GM19372 (cell line): ENCODE measurements at regions not wholly inside any gene's neighbourhood (a gene's known extent, or its start where the extent isn't known, plus 50 kb on each side); places are given as distances from the start of the nearest gene placed in this dataset.
"Not testable (repeated sequence)": the region's sequence is repeated elsewhere in the genome, so short reads cannot be mapped to it uniquely, and the experiment has no call there.

ENCODE experiments used
- ATAC-seq: cut with Tn5 transposase; IDR thresholded peaks from one replicate; pipeline ENCODE4 v1.9.1; 2021; ENCODE audit warnings: mild to moderate bottlenecking, low read depth, moderate library complexity; ENCODE audit not compliant: unreplicated experiment

DNA sequence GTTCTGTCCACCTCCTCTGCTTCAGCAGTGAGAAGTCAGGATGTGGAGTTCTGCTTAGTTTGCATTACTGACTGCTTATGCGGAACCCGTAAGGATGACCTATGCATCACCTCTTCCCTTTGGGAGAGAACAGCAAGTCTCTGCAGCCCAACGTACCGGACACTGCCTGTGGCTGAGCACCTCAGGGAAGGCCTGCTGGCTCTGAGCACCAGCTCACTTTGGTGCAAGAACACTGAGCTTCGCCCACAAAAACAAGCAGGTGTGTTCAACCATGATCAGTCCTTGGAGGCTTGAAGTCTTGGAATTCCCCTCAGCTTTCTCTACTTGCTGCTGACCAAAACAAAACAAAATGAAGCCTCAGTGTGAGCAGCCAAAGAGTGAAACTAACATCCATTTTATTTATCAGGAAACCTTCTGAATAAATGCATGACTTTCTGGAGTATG is 52.7 kb upstream of the NCK2 start:
- peak; percentile 91 for ATAC-seq

DNA sequence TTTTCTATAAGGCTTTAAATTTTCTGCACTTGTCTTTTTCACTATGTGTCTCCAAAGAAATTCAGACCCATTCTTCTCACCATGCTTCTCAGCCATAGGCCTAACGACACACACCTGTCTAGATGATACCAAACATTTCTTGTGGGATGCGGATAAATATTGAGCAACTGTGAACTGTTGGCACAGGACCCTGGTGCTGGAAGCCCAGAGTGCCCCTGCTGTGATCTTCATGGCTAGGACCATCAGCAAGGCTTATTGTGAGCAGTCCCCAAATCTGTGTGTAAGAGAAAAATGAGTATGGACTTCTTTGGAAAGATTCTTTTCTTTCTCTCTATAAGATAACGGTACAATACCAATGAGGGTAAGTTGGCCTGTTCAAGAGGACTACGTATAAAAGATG is 54.1 kb upstream of the NCK2 start:
- ATAC-seq = no peak

DNA sequence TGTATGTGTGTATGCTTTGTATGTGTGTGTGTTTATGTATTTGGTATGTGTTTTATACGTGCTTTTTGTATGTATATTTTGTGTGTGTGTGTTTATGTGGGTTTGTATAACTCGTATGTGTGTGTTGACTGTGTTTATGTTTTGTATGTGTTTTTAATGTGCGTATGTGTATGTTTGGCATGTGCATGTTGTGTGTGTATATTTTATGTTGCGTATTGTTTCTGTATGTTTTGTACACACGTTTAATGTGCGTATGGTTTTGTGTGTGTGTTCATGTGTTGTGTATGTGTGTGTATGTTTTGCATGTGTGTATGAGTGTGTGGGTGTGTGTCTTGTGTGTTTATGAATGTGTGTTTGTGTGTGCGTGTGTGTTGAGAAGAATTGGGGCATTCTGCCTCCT is 55.2 kb upstream of the NCK2 start:
- ATAC-seq = no peak

DNA sequence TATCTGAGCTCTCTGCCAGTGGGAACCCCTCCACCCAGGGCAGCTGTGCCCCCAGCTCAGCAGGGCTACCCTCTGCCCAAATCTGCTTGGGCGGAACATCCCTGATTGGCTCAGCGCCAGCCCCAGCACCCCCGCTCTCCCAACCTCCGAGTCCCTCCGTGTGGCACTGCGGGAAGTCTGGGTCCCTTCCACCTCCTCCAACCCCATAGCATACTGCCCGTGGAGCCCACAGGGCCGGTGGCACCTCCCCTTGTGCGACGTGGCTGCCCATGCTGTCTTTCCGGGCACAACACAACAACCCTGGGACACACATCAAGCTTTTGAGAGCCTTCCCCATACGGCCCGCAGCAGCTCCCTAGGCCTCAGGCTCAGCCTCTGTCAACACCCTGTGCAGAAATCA is 55.8 kb upstream of the NCK2 start:
- ATAC-seq = no peak

DNA sequence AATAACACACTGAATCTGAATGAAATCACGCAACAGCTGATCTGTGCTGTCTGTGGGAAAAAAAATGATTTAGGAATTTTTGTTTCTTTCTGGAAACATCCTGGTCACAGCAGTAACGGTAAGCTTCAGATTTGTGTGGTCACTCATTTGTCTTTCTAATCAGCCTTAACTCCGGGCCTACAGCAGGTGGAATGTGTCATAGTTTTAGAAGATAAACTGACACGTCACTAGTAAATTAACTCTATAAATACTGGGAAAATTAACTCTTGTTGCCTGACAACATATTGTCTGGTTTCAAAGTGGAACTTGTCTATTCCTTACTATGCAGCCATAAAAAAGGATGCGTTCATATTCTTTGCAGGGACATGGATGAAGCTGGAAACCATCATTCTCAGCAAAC is 58.1 kb upstream of the NCK2 start:
- no peak for ATAC-seq

DNA sequence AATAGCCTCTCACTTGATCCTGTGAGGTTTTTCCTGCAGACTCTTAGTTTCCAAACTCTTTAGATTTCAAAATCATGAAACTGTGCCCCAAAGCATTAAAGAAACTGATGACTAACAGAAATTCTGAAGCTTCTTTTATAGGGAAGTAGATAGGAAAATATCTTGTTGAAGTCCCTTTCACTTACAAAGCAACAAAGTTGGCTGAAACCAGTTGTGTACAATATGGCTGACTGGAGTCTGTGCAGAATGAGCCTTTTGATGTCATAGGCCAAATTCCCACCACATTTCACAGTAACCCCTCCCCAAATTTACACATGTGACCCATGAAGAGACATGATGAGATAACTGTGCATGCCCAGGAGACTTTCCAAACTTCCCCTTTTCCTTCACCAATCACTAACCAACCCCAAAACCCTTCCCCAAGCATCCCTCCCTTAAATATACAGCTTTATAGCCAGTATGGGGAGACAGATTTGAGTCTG is 61.7 kb upstream of the NCK2 start:
- ATAC-seq = no peak

DNA sequence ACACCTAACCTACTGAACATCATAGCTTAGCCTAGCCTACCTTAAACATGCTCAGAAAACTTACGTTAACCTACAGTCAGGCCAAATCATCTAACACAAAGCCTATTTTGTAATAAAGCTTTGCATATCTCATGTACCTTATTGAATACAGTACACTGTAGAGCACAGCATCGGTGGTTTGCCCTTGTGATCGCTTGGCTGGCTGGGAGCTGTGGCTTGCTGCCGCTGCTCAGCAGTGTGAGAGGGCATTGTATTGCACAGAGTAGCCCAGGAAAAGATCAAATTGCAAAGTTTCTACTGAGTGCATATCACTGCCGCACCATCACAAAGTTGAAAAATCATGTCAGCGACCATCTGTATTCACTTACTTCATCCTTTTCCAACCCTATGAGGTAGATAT is 62.3 kb upstream of the NCK2 start:
- no peak for ATAC-seq

DNA sequence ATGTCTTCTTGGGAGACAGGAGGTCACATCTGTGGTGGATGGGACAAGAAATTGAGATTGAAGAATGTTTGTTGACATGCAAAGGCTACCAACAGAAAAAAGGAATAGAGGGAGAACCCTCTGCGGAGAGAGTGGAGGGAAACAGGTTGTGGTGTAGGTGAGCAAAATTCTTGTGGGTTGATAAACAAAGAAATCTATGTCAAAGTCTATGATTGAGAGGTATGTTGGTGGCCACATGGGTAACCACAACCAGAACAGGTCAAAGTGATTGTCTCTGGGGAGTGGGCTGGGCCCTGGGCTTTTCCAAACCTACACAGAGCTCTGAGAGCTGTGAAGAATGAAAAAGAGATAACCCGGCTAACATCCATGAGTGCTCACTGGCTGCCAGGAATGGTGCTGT is 62.8 kb upstream of the NCK2 start:
- no peak for ATAC-seq

DNA sequence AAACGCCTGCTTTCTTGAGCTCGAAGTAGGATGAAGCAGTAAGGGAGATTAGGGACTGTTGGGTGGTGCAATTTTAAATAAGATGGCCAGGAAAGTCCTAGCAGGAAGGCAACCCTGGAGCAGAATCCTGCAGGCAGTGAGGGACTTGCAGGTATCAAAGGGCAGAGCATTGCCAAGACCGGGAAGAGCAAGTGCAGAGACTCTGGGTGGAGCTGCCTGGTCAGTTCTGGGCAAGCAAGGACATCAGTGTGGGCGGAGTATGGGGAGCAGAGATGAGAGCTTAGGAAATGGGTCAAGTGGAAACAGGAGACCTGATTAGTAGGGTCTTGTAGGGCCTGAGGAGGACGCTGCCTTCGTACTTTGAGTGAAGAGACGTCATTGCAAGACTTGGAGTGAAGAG is 64.4 kb upstream of the NCK2 start:
- no peak for ATAC-seq

DNA sequence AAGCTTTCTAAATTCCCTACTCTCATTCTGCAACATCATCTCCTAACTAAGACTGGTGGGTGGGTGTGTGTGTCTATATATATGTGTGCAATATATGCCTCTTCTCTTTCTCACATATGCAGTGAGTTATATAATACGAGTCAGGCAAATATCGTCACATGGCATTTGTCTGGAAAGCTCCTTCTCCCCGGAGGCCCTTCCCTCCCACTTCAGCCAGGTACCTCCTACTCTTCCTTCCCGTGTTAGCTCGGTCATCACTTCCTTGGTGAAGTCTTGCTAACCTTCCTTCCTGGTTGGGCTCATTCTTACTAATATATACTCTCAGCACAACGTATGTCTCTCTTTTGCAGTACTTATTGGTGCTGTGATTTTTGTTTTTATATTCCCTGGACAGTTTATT is 66.4 kb upstream of the NCK2 start:
- no peak for ATAC-seq

DNA sequence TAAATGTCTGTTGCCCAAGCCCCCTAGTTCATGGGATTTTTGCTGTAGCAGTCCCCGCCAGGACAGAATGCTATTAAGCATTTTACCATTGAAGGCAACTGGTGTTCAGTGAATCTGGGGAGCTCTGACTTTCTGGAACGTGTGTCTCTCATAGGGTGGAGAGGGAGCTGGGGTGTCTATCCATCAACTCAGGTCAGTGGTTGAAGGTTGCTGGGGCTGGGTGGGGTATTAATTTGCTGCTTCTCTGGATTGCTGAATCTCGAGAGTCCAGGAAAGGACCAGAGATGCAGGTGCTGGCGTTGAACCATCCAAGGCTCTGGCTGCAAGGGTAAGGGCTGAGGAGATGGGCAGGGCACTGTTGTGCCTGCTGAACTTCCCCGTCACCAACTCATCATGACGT is 66.8 kb upstream of the NCK2 start:
- no peak for ATAC-seq

DNA sequence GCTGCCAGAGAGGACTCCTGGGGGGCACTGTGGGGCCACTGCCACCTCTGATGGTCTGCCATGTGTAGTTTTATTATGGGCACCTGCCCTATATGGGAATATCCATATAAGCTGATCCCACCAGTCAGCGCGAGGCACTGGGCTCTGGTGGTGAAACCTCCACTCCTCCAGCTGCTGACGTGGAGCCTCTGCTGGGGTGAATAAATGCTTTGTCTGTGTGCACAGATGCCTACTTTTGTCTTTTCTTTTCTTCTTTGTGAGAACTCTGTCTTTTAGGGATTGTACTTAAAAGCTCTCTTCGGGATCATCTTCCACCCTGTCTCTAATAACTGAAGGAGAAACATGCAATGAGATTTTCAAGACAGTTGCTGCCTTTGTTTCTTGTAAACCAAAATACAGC is 68.9 kb upstream of the NCK2 start:
- ATAC-seq = no peak

DNA sequence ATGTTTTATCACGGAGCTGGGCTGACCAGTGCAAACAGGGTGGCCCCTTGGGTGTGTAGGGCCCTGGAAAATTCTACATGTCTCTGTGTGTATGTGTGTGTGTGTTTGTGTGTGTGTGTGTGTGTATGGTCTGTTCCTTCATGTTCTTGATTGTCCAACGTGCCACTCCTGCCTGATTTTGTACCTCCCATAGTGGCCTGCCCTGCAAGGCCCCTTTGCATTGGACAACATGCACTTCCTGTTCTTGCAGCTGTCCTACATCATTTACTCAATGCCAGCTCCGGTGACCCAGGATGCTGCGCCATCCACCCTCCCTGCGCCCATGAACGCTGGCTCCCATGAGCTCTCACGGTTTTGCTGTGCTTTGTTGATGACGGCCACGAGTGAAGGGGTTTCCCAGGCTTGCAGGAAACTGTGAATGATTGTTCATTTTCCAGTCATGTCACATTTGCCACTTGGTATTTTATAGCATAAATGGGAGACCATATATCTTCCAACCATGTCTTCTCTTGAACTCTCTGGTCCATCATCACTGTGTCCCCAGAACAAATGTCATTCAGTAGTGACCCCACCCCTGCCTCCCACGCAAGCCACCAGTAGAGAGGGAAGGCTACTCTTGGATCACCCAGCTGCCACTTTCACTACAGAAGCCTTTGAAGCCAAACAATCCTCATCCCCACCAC is 69.7 kb upstream of the NCK2 start:
- no peak for ATAC-seq

DNA sequence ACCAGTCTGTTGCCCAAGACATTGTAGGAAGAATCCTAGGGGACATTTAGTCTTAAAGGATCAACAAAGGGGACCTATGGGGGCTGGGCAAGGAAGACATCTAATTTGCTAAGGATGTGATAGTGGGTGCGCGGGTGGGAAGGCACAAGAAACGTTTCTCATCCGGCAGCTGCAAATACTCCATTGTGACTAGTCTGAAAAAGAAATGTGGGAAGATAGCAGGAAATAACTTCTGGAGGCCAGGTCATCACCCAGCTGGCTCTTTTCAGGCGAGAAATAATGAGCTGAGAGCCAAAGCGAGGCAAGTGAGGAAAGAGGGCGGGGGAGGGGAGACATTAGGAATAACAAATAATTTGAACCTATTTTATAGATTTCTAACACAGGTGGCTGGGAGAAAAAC is 70.3 kb upstream of the NCK2 start:
- ATAC-seq = no peak

DNA sequence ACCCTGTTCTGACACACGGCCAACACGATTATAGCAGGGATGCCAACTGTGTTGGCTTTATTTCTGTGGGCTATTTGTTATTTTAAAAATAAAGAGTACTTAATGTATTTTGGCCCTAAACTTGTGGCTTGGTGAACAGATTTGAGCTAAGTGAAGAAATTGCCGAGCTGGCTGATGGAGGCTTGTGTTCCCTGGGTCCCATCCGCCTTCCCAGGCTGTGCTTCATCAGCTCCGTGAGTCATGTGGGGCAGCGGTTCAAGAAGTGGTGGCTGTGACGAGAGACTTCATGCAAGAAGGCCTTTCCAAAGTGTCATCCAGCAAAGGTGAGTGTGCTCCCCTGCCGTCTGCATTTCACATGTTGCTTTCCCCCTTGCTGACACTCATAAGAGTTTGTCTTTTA is 73.6 kb upstream of the NCK2 start:
- ATAC-seq = no peak

DNA sequence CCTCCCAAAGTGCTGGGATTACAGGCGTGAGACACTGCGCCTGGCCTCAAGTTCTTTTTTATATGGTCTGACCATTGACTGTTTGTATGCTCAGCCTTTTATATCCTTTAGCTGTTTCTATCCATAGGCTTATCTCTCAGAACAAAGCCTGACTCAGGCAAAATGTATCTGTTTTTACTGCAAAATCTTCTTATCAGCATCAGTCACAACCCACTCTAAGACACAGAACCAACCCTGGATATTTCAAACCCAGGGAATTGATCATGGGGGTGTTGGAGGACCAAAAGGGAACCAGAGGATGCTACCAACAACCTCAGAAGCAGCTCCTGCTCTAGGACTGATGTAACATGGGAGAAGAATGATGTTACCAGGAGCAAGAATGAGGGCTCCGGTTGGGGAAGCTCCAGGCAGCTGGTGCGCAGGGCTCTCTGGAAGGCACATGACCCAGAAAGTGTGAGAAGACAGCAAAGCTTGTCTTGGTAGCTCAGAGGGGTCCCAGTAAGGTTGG is 75.3 kb upstream of the NCK2 start:
- no peak for ATAC-seq

DNA sequence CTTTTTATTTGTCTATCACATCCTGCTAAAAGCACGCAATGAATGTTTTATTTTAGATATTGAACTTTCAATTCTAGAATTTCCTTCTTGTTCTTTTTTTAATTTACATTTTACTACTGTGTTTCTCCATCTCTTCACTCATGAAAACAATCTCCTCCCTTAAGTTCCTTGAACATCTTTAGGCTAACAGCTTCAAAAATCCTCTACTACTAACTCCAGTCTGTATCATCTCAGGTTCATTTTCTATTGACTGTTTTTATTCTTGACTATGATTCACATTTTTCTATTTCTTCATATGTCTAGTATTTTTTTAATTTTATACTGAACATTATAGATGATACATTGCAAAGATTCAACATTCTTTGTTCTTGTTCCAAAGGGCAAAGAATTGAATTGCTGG is 79.2 kb upstream of the NCK2 start:
- ATAC-seq = no peak

DNA sequence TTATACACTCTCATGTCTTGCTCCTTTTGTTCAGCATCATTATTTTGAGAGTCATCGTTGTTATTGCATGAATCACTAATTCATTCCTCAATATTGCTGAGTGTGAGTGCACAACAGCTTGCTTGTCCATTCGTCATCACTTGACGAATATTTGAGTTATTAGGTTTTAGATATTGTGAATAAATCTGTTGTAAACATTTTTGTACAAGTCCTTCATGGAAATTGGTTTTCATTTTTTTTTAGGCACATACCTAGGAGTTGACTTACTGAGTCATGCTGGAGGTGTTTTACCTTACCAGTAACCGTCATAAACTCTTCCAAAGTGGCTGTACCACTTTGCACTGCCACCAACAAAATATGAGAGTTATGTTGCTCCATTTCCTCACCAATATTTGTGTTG is 84.2 kb upstream of the NCK2 start:
- ATAC-seq = no peak

DNA sequence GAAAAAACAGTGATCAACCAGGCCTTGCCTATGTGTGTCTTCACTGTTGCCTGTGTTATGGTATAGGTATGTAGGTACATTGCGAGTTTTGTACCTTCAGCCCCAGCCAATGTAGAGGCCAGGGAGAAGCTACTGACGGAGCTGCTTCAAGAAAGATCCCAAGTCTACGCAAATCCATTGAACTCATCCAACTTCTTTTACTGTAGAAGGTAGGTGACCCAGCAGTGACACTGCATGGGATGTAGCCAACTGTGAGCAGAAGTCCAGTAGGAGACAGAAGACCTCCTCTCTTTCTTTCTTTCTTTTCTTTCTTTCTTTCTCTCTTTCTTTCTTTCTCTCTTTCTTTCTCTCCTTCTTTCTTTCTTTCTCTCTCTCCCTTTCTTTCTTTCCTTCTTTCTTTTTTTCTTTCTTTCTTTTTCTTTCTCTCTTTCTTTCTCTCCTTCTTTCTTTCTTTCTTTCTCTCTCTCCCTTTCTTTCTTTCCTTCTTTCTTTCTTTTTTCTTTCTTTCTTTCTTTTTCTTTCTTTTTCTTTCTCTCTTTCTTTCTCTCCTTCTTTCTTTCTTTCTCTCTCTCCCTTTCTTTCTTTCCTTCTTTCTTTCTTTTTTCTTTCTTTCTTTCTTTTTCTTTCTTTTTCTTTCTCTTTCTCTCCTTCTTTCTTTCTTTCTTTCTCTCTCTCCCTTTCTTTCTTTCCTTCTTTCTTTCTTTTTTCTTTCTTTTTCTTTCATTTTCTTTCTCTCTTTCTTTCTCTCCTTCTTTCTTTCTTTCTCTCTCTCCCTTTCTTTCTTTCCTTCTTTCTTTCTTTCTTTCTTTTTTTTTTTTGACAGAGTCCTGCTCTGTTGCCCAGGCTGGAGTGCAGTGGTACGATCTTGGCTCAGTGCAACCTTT is 88.7 kb upstream of the NCK2 start:
- not testable (repeated sequence) for ATAC-seq

DNA sequence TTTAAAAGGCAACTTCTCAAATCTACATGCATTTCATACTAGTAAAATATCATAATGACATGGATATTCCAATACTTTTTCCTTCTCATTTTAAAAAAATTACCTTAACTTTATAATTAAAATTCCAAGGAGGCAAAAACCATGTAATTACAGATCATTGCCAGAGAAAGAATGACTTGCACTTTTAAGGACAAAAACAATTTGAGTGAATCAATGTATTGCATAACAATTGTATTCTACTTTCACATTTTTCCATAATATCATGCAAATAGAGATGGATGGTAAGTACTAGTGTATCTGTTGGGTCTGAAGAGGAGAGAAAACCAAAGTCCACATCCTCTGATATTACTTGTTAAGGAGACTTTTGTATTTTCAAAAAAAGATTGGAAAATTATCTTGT is 89.5 kb upstream of the NCK2 start:
- no peak for ATAC-seq

DNA sequence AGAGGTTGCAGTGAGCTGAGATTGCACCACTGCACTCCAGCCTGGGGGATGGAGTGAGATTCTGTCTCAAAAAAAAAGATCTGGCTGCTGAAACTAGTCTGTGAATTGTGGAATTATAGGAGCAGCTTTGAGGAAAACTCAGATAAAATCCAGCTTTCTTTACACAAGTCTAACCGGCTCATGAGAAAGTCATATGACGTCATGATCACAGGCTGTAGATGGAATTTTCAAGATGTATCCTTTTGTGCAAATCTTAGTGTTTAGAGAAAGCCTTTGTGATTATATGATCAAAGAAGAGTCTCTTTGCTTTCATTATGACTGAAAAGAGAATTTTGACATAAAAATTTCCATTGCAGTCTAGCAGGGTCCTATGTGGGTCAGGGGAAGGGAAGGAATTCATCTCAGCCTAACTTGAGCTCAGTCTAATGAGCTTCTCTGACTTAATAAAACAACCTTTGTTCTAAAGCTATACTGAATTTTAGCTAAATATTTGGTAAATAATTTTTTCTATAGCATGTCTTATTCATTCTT is 90.2 kb upstream of the NCK2 start:
- no peak for ATAC-seq

DNA sequence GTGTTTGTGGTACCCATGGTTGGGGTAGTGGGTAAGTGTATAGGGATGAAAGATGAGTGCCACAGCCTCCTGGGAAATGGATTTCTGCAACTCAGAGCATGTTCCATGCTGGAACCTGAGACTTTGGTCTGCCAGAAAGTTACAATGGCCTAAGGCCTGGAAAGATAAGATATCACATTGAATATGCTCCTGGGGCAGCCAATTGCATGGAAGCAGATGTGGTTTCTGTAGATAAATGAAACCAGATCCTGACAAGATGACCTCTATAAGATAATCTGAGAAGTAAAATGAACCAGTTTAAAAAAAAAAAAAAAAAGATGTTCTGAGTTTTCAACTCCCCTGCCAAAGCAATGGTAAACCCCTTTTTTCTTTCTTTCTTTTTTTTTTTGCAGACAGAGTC is 91.4 kb upstream of the NCK2 start:
- ATAC-seq = no peak
